Activated T-helper 9 cell treated with anti-CD3 and anti-CD28 coated beads, Interleukin-2, amount 50 U/mL, for 16 hours (primary cell): ENCODE measurements at regions not wholly inside any gene's neighbourhood (a gene's known extent, or its start where the extent isn't known, plus 50 kb on each side); places are given as distances from the start of the nearest gene placed in this dataset.

Source experiments
- DNase-seq: peaks from one replicate; pipeline ENCODE4 v3.0.0-alpha.2; 2020; ENCODE audit warnings: low read depth

DNA sequence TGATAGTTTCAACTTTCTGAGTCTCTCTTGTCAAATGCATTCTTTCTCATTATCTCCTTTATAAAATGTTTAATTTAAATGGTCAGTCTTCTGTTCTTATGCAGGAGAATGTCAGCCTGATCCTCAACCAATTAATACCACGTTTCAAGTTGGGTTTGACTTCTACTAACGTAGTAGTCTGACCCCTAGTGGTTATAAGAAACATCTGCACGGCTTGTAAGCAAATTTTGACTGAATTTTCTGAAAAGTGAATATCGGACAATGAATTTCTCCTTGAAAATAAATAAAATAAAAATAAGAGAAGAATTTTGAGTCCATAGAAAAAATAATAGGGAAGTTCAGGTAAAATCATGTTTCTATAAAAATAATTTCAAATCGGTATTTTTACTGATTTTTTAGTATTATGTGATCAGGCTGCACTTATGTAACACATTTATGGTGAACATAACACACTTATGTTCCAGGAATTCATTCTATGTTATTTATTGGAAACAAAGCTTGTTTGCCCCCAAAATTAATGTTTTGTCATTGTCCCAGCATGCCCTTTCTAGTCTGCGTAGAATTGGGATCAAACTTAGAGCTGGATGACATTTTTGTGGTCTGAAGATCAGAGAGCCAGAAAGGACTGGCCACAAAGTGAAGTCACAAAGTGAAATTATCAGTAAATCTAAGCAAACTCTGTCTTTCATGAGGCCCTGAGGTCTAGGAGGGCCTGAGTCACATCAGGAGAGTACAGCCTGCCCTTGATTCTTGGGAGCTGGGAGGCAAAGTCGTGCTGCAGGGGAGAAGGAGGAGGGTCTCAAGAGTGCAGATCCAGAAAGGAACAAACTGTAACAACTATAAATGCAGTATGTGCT lies 101.2 kb upstream of the STXBP6 start:
- DNase-seq = no peak

DNA sequence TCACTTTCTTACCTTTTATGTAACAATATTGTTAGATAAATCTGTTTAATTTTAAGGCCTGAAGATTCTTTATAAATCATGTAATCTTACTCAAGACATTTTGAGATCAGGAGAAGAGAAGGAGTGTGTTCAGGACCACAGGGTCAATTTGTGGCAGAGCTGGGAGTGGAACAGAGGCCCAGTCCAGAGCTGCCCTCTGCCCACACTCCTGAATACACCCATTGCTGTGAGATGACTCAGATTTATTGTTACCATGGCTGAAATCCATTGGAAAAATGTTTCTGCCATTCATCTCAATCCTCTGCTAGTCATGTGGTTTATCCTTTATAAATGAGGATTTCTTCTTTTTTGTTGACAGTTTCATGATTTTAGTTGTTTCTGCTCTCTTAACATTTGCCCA lies 100.5 kb upstream of the STXBP6 start:
- DNase-seq = no peak

DNA sequence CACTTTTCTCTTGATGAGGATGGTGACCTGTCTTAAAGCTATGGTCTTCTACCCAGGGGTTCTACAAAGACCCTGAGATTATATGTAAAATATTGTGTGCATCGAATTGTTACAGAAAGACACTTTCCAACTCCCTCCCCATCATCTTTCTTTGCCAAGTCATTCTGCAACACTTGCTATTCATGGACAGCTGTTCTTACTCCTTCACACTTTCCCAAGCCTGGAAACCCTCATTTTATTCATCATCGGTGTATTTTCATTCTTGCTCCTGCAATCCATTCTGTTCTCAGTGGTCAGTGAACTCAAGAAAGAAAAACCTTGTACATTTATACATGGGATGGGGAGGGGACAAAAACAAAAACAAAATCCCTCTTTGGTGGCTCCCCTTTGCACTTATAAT lies 90.5 kb upstream of the STXBP6 start:
- no peak for DNase-seq

DNA sequence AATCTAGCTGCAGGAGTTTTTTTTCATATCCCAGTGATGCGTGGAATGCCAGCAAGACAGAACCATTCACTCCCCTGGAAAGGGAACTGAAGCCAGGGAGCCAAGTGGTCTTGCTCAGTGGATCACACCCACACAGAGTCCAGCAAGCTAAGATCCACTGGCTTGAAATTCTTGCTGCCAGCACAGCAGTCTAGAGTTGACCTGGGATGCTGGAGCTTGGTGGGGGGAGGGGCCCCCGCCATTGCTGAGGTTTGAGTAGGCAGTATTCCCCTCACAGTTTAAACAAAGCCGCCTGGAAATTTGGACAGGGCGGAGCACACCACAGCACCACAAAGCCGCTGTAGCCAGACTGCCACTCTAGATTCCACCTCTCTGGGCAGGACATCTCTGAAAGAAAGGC lies 86.9 kb upstream of the STXBP6 start:
- no peak for DNase-seq

DNA sequence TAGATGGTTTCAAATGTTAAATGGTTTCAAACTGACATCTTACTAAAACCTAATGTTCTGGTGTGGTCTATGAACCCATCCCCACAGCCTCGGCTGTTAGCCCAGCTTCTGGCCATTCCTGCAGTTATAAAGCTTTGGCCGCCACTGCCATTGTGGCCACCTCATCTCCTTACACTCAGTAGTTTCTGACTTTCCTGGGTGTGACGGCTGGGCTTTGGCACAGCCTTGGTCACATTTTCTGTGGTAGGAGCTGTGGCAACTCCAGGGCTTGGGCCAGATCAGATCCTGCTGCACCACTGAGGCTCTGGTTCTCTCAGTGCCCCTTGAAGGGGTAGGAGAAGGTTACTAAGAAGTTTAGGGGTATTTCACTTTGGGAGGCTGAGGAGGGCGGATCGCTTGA lies 84.2 kb upstream of the STXBP6 start:
- DNase-seq = no peak

DNA sequence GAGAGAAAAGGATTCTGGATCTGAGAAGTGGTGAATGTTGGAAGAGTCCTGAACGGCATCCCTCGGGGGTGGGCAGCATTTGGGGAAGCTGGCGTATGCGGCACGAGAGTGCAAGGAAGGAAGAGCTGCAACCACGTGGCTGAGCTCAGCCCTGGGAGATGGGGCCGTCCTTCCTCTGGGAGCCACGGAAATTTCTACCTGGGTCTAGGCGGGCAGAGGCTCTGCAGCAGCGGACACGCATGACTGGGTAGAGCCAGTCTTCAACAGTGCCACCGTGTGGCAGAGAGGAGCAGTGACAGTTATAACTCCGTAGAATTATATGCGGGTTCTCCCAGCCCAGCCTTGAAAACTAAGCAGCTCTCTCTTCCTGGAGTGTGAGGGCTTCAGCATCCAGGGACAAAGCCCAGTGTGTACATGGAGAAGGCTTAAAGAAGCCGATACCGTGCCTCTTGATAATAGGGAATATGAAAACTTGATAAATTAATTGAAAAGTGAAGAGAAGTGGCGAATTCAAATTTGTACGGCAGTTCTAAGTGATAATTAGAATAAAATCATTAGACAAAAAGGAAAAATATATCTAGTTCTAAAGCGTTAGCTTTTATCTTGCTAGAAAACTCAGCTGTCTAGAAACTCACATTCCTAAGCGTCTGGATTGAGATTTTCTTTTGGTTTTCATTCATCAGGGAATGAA lies 82.9 kb upstream of the STXBP6 start:
- peak; percentile 13 for DNase-seq

DNA sequence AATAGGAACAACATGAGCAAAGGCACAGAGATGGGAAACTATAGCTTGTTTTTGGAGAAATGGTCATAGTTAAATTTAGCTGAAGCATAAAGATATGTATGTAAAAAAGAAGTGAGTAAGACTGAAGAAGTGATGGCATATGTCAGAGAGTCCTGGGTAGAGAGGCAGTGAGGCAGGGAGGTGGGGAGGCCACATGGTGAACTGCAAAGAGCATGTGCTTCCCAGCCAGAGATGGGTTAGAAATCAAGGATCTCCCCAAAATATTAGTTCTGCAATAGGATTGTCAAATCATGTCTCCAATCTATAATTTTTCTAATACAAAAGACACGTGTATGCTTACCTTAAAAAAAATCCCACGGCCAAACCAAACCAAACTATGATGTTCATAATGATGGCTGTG lies 82.1 kb upstream of the STXBP6 start:
- DNase-seq = no peak

DNA sequence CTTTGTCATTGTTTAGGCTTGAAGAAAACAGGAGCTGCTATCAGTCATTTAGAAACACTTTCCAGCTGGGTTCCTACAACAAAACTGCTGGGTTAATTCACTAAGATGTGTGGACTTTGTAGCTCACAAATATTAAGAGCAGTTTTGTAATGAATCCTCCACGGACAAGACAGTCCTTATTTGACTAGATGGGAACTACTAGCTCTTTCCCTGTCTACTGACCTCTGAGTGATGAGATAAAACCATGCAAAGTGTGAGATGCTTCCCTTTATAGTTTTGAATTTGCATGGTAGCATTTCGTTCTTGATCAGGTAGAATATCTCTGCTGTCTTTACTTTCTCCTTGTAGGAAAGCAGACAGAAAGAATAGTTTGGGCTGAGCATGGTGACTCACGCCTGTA lies 72.9 kb upstream of the STXBP6 start:
- no peak for DNase-seq

DNA sequence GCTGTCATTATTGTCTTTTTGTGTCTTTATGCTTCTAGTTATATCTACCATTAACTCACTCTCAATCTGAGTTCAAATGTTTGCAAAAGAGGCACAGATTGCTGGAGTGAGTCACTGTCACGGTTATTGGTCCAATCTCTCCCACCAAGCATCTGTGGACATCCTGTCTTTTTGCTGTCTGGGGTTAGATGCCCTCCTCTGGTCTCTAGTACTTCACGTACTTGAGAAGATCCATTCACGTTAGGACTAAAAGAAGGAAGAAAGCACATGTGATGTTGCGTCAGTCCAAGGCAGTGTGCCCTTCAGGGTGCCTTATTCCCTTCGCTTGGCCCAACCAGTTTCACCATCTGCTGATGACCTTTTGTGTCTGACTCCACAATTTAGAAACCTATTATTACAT lies 72.3 kb upstream of the STXBP6 start:
- DNase-seq = no peak

DNA sequence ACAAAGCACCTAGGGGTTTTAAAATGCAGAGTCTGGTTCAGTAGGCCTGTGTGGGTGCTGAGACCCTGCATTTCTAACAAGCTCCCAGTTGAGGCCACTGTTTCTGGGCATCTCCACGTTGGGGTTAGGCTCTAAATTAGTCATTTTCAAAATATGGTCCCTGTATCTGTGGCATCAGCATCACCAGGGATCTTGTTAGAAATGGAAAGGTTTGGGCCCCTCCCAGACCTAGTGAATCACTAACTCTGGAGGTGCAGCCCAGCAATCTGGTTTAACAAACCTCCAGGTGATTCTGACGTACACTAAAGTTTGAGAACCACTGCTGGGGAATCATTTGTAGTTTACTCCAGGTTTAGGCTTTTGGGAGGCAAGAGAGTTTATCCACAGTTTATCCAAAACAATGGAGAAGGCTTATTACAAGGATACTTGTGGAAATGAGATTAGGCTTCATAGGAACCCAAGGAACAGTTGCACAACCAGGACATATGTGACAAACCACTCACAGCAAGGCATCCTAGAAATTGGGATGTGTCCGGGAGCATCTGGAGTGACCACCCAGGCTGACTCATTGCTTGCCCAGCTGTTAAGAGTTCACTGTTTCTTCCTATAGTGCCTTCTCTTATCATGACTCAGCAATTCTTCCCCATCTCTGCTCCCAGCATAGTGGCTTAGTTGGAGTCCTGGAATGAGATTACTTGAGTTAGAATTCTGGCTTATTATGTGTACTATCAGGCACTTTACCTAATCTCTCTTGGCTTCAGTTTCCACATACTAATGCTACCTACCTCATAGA lies 71.6 kb upstream of the STXBP6 start:
- no peak for DNase-seq

DNA sequence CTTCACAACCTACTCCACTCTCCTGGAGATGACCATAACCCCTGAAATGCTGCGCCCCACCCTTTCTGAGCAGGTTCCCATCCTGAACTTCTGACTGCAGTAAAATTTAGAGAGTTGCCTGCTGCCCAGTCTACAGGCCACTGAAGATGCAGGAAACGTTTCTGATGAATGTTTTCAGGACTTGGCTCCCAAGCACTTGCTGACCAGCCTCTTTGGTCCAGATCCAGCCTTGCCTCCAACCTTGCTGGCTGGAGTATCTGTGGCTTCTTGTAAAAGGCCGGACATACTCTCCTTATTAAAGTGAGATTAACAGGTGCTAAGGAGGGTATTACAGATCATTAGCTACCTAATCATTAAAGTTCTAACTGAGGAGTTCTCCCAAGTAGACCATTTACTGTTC lies 70.3 kb upstream of the STXBP6 start:
- no peak for DNase-seq

DNA sequence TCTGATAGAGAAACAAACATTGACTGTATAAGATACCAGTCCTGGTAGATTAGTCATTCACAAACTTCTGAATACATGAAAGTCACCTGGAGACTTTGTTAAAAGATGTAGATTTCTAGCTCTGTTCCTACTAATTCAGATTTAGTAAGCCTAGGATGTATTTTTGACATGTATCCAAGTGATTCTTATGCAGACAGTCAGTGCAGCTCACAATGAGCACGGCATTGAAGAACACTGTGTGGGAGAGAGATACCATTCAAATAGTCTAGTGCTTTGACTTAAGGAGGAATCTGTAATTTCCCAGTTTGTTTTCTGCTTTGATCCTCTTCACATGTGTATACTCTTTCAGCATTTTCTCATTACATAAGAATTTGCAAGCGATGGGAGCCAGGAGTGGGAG lies 68.7 kb upstream of the STXBP6 start:
- no peak for DNase-seq

DNA sequence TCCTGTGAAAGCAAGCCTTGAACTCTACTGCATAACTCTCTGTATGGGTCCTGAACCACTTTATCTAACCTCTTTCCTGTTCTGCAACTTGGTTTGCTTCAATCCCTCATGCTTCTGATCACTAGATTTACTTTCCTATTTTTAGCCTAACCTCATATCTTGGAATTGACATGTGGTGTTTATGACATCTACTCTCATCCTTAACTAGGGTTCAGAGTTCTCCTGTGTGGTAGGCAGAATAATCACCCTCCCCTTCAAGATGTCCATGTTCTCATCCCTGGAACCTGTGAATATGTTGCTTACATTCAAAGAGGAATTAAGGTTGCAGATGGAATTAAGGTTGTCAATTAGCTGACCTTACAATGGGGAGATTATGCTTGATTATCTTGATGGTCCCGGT lies 67.4 kb upstream of the STXBP6 start:
- no peak for DNase-seq

DNA sequence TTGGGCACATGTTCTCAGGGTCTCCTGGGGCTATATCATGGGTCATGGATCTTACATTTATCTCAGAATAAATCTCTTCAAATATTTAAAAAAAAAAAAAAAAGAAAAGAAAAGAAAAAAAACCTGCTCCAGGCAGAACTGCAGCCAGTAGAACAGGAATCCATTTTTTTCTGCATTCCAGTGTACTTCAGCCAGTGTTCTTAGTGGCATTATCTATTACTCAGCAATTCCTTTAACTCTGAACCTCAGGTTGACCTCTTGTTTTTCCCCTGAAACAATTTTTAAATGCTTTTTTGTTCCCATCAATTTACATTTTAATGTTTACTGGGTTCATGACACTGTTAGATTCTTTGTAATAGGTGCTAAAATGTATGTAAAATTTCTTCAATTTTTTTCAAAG lies 66.7 kb upstream of the STXBP6 start:
- DNase-seq = no peak

DNA sequence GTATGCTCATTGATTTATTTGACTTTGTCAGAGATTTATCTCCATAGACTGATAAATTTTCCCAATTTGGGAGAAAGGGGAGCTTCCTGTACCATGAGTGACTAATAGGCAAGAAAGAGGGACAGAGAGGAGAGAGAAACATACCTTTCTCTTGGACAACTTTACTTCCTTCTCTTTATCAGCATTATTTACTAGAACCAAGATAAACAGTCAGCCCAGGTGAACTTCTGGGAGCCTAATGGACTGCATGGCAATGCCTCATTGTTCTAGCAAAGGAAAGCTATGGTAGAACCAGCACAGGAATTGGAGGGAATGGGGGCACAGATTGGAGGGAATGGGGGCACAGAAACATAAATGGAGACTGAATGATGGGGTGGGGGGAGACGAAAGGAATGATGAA lies 63.4 kb upstream of the STXBP6 start:
- DNase-seq = no peak

DNA sequence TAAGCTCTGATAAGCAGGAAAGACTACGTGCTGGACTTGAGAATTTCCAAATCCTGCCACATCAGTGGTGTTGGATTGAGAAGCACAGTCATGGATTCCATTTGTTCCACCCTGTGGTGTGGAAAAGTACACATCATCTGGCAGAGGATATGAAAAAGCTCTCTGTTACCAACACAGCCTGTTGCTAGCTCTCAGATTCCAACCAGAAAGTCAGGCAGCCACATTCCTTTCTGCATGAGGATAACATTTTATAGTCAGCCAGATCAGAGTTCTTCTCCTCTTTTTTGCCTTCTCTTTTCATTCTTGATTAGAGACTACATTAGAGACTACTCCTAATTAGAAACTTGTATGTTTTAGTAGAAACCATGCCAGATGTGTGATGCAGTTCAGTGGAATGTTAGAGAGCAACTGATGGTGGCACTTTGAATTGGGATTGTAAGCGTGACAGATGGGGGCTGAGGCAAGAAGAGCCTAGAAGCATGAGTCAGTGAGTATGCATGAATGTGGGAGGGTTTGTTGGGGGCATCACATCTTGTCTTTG lies 61.2 kb upstream of the STXBP6 start:
- no peak for DNase-seq

DNA sequence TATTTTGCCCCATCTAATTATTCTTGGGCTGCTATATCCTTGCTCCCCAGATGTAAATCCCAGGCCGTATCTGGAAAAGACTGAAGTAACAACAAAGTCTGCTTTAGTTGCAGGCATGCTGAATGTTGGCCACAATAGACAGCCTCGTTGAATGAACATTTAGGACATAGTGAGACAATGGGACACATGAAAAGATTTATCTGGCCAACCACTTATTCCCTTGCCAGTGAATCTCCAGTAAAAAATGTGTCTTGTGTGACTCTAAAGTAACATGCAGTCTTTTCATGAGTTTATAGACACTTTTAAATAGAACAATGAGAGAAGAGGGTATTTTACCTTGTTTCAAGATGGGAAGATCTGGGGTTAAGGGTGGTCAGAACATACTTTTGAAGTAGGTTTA lies 60.2 kb upstream of the STXBP6 start:
- DNase-seq = no peak

DNA sequence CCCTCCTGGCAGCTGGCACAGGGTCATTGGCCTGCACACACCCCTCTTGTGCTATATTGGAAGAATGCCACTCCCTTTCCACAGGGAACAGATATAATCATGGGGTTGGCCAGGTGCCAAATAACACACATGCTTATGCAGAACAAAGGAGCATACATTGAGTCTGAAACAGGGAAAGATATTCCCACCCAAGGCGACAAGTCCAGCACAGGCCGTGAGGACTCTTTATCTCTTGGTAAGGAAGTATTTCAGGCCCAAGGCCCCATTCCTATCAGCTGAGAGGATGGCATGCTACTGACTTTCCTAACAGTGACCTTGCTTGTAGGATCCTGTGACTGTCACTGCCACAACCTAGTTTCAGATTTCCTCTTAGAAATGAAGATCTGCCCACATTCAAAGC lies 59.0 kb upstream of the STXBP6 start:
- no peak for DNase-seq

DNA sequence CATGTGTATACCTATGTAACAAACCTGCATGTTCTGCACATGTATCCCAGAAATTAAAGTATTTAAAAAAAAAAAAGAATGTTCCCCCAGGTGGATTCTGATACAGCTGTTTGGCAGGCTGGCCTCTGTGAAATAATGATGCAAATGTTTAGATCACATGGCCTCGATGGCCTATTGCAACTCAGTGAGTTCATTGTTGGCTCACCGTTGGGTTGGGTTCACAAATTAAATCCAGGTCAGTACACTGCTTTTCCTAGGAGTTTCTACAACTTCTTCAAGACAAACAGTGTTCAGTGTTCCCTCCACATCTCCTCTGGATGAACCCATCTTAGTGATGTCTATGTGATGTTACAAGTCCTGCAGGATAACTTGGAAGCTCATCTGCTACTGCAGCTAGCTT lies 58.3 kb upstream of the STXBP6 start:
- no peak for DNase-seq

DNA sequence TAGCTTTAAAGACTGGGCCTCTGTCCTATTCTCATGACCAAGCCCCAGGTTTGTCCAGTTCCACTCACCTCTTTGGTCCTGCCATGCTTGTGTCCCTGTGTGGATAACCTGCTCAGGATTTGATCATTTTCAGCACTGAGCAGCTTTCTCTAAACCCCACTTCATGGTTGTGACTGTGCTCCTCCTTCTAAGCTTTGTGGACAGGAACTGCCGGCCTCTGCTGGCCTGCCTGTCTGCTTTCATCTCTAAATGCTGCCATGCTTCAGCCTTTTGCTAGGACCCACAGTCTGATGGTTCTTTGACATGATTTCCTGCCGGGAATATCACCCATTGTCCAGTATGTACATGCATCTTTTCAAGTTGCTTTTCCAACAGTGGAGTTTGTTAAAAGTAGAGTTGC lies 53.9 kb upstream of the STXBP6 start:
- DNase-seq = no peak

DNA sequence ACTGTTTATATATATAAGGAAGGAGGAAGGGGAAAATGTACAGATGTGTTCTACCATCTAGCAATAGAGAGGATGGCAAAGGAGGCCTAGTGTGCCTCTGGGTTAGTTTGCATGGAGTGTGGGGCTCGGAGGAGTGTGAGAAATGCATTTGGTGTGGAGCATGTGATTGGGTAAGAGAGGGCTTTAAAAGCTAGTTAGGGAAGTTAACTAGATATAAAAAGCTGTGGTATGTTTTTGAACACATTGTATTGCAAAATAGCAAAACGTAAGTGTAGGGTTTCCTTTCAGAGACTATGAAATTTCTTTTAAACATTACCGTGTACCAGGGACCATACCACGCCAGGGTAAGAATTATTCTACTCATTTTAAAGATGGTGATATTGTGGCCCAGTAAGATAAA lies 53.3 kb upstream of the STXBP6 start:
- no peak for DNase-seq

DNA sequence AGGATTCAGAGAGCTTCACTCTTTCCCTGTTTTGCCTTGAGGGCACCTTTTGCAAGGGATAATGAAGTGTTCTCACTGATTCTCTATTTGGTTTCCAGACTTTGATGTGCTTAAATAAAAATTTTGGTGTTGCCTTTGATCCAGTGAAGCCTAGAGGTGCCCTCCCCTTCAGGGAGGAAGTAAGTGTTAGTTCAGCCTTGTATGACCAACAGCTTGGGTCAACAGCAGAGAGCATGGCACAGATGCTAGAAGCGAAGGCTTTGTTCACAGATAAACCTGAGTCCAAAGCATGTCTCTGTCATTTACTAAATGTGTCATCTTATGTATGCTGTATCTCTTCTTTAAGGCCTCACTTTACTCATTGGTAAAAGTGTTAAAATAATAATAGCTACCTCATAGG lies 52.8 kb upstream of the STXBP6 start:
- no peak for DNase-seq

DNA sequence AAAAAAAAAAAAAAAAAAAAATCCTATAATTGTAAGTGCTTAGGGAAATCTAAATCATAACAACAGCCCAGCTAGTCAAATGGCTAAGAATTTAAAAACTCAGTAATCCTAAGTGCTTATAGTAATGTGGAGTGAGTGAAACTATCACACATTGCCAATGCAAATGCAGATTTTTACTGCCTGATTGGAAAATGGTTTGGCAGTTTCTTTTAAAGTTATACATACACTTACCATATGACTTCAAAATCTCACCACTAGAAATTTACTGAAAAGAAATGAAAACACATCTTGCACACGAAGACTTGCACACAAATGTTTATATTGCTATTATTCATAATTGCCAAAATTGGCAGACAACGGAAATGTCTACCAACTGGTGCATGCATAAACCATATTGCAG lies 51.3 kb upstream of the STXBP6 start:
- no peak for DNase-seq
